ENCODE measurements at regions not wholly inside any gene's neighbourhood (a gene's known extent, or its start where the extent isn't known, plus 50 kb on each side); places are given as distances from the start of the nearest gene placed in this dataset.

DNA sequence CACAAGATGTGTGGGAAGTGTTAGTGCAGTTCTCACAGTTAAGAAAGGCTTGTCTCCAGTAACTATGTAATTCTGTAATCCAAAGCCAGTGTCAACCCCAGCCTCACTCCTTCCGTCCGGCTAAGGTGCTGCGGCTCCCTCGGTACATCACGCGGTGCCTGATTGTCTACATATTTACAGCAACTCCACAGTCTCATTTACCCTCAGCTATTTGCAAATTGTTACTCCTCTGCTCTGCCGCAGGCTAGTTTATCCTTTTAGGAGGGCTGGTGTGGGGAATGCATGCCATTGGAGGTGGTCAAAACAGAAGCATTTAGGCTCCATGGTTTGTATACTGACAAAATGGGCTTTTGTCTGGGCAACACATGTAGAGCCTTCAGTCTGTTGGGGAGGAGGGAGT, 358.3 kb downstream of the METTL15 start:
- no peaks in the 10 kb centered on the region for H4K20me1 ChIP-seq (ENCODE audit: insufficient read depth)
- H3F3A ChIP-seq (replicated peaks; ENCODE audit: insufficient read depth) = no peaks in the 10 kb centered on the region
- no peaks in the 10 kb centered on the region for H3K36me3 ChIP-seq (replicated peaks in 1 of 2; ENCODE audit: control insufficient read depth in 1 of 2, insufficient read depth in 2 of 2, low read length in 1 of 2)
- H3K4me2 ChIP-seq = no peak overlapping the region
- no peak overlapping the region for H3K9ac ChIP-seq
- 100% methylated on average over 7 of the region's 7 CpGs for WGBS (ENCODE audit: low lambda C conversion rate)
- H3K79me2 ChIP-seq (ENCODE audit: insufficient read depth) = no peaks in the 10 kb centered on the region
- H3K9me3 ChIP-seq = no peaks in the 10 kb centered on the region
- no peak for DNase-seq
- H3K4me3 ChIP-seq (ENCODE audit: low read depth in 2 of 2, low read length in 1 of 2) = no peak overlapping the region
- ChIA-PET POLR2A (no interaction called here), CTCF (interaction anchor here (0.6 kb wide), 1 partner anchor 781 kb away, joined by 4 read pairs; no protein-coding TSS in a partner anchor)
- H3K4me1 ChIP-seq (ENCODE audit: control insufficient read depth in 1 of 2, insufficient read depth in 2 of 2, low read depth in 1 of 2, low read length in 1 of 2) = no peaks in the 10 kb centered on the region
- no peak overlapping the region for H3K27ac ChIP-seq (ENCODE audit: low read depth in 2 of 2, low read length in 1 of 2)
- H3K9me2 ChIP-seq = no peaks in the 10 kb centered on the region
- no peaks in the 10 kb centered on the region for H3K27me3 ChIP-seq (ENCODE audit: insufficient read depth)
- H2AFZ ChIP-seq (ENCODE audit: low read depth) = no peak overlapping the region
- no peak for TF ChIP-seq PBX3 (IDR thresholded peaks at IDR 0.05)
- TF ChIP-seq FOXJ3 (CRISPR knock-in tag; IDR thresholded peaks at IDR 0.05) = no peak
- TF ChIP-seq, protein P1, sequence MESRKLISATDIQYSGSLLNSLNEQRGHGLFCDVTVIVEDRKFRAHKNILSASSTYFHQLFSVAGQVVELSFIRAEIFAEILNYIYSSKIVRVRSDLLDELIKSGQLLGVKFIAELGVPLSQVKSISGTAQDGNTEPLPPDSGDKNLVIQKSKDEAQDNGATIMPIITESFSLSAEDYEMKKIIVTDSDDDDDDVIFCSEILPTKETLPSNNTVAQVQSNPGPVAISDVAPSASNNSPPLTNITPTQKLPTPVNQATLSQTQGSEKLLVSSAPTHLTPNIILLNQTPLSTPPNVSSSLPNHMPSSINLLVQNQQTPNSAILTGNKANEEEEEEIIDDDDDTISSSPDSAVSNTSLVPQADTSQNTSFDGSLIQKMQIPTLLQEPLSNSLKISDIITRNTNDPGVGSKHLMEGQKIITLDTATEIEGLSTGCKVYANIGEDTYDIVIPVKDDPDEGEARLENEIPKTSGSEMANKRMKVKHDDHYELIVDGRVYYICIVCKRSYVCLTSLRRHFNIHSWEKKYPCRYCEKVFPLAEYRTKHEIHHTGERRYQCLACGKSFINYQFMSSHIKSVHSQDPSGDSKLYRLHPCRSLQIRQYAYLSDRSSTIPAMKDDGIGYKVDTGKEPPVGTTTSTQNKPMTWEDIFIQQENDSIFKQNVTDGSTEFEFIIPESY (IDR thresholded peaks at IDR 0.05; ENCODE audit: borderline replicate concordance, low read depth) = no peak
- no peak for TF ChIP-seq ELF1 (IDR thresholded peaks at IDR 0.05)
- TF ChIP-seq RAD21 (IDR thresholded peaks at IDR 0.05; ENCODE audit: low read length) = no peak
- TF ChIP-seq TEAD4 (IDR thresholded peaks at IDR 0.05; ENCODE audit: borderline replicate concordance, insufficient read depth) = no peak
- no peak for TF ChIP-seq MEF2A (IDR thresholded peaks at IDR 0.05; ENCODE audit: borderline replicate concordance, low read depth)
- no peak for TF ChIP-seq TAF1 (IDR thresholded peaks at IDR 0.05; ENCODE audit: borderline replicate concordance, low read depth, low read length)
- no peak for TF ChIP-seq MXI1 (IDR thresholded peaks at IDR 0.05; ENCODE audit: low read depth, low read length)
- TF ChIP-seq SMC3 (IDR thresholded peaks at IDR 0.05; ENCODE audit: low read depth, low read length) = no peak

- ChIA-PET CTCF (no interaction called here), POLR2A (no interaction called here)
- WGBS (ENCODE audit: low lambda C conversion rate) = 19% methylated on average over 1 of the region's 1 CpG
- H2AFZ ChIP-seq (ENCODE audit: low read depth) = no peak overlapping the region
- H3K4me2 ChIP-seq = no peak overlapping the region
- no peak for DNase-seq
- no peaks in the 10 kb centered on the region for H3K4me1 ChIP-seq (ENCODE audit: control insufficient read depth in 1 of 2, insufficient read depth in 2 of 2, low read depth in 1 of 2, low read length in 1 of 2)
- no peak overlapping the region for H3K9ac ChIP-seq
- no peaks in the 10 kb centered on the region for H4K20me1 ChIP-seq (ENCODE audit: insufficient read depth)
- H3F3A ChIP-seq (replicated peaks; ENCODE audit: insufficient read depth) = no peaks in the 10 kb centered on the region
- no peaks in the 10 kb centered on the region for H3K9me3 ChIP-seq
- H3K27me3 ChIP-seq (ENCODE audit: insufficient read depth) = no peaks in the 10 kb centered on the region
- H3K79me2 ChIP-seq (ENCODE audit: insufficient read depth) = no peaks in the 10 kb centered on the region
- no peak overlapping the region for H3K4me3 ChIP-seq (ENCODE audit: low read depth in 2 of 2, low read length in 1 of 2)
- H3K27ac ChIP-seq (ENCODE audit: low read depth in 2 of 2, low read length in 1 of 2) = no peak overlapping the region
- H3K9me2 ChIP-seq = no peaks in the 10 kb centered on the region
- no peaks in the 10 kb centered on the region for H3K36me3 ChIP-seq (replicated peaks in 1 of 2; ENCODE audit: control insufficient read depth in 1 of 2, insufficient read depth in 2 of 2, low read length in 1 of 2)
- TF ChIP-seq ELF1 (IDR thresholded peaks at IDR 0.05) (no peak), REST (IDR thresholded peaks at IDR 0.05; ENCODE audit: low read depth, low read length) (no peak), IRF3 (IDR thresholded peaks at IDR 0.05; ENCODE audit: low read depth, low read length) (no peak), RXRA (IDR thresholded peaks at IDR 0.05; ENCODE audit: borderline replicate concordance, low read depth) (no peak), JUND (IDR thresholded peaks at IDR 0.05) (no peak), GATA2 (CRISPR knock-in tag; IDR thresholded peaks at IDR 0.05) (no peak), MEF2A (IDR thresholded peaks at IDR 0.05; ENCODE audit: borderline replicate concordance, low read depth) (no peak)
- TF ChIP-seq, protein P2, sequence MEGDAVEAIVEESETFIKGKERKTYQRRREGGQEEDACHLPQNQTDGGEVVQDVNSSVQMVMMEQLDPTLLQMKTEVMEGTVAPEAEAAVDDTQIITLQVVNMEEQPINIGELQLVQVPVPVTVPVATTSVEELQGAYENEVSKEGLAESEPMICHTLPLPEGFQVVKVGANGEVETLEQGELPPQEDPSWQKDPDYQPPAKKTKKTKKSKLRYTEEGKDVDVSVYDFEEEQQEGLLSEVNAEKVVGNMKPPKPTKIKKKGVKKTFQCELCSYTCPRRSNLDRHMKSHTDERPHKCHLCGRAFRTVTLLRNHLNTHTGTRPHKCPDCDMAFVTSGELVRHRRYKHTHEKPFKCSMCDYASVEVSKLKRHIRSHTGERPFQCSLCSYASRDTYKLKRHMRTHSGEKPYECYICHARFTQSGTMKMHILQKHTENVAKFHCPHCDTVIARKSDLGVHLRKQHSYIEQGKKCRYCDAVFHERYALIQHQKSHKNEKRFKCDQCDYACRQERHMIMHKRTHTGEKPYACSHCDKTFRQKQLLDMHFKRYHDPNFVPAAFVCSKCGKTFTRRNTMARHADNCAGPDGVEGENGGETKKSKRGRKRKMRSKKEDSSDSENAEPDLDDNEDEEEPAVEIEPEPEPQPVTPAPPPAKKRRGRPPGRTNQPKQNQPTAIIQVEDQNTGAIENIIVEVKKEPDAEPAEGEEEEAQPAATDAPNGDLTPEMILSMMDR (IDR thresholded peaks at IDR 0.05) = no peak
- TF ChIP-seq, protein P3, sequence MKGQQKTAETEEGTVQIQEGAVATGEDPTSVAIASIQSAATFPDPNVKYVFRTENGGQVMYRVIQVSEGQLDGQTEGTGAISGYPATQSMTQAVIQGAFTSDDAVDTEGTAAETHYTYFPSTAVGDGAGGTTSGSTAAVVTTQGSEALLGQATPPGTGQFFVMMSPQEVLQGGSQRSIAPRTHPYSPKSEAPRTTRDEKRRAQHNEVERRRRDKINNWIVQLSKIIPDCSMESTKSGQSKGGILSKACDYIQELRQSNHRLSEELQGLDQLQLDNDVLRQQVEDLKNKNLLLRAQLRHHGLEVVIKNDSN (IDR thresholded peaks at IDR 0.05; ENCODE audit: borderline replicate concordance, low read depth) = no peak
Observed at GRCh38 chr11:28464252-28464867, 356.2 kb downstream of the METTL15 start.
